NCI-H146 (cell line): ENCODE measurements at regions not wholly inside any gene's neighbourhood (a gene's known extent, or its start where the extent isn't known, plus 50 kb on each side); places are given as distances from the start of the nearest gene placed in this dataset.
"Not testable (repeated sequence)": the region's sequence is repeated elsewhere in the genome, so short reads cannot be mapped to it uniquely, and the experiment has no call there.

ENCODE experiments used
- DNase-seq: peaks from one replicate; lab custom pipeline; 2025; lab: John Stamatoyannopoulos, UW

GRCh38 chr6:2302482-2302881 is 57.1 kb upstream of the GMDS start:
- not testable (repeated sequence) for DNase-seq

GRCh38 chr6:2296781-2297180 is 51.4 kb upstream of the GMDS start:
- no peak for DNase-seq
